HepG2 (cell line): ENCODE measurements at regions not wholly inside any gene's neighbourhood (a gene's known extent, or its start where the extent isn't known, plus 50 kb on each side); places are given as distances from the start of the nearest gene placed in this dataset.

ENCODE experiments used
- AHR ChIP-seq: IDR thresholded peaks from 2 replicates; pipeline ENCODE4 v1.6.1; 2018; ENCODE audit warnings: missing genetic modification reagents, missing compliant biosample characterization
- CBFB ChIP-seq: sonication (generic); formaldehyde crosslinking; IDR thresholded peaks from 2 replicates; pipeline ENCODE4 v1.4.0; 2020; ENCODE audit warnings: missing genetic modification reagents
- FOSL1 ChIP-seq: sonication (generic); formaldehyde crosslinking; IDR thresholded peaks from 2 replicates; pipeline ENCODE4 v1.9.0; 2021; ENCODE audit warnings: missing genetic modification reagents, borderline replicate concordance
- FOSL2 ChIP-seq: sonication (generic); formaldehyde crosslinking; IDR thresholded peaks from 2 replicates; pipeline ENCODE4 v1.4.0; 2020; ENCODE audit warnings: missing genetic modification reagents
- FOXC1 ChIP-seq: sonication (generic); formaldehyde crosslinking; IDR thresholded peaks from 2 replicates; pipeline ENCODE4 v1.8.0; 2022; ENCODE audit warnings: mild to moderate bottlenecking, missing genetic modification reagents, borderline replicate concordance
- KDM2A ChIP-seq: sonication (generic); formaldehyde crosslinking; IDR thresholded peaks from 2 replicates; pipeline ENCODE4 v1.4.0; 2020; ENCODE audit warnings: low read depth, missing genetic modification reagents, borderline replicate concordance
- MAFF ChIP-seq: IDR thresholded peaks from 2 replicates; pipeline ENCODE4 v1.6.1; 2011; ENCODE audit warnings: low read depth, low read length, improper control_type of control experiment
- SIN3A ChIP-seq: IDR thresholded peaks from 2 replicates; pipeline ENCODE4 v1.6.1; 2011; ENCODE audit warnings: low read depth, mild to moderate bottlenecking, control low read depth, low read length, borderline replicate concordance
- SRSF9 ChIP-seq: fragments of 200-400 bp; formaldehyde crosslinking; IDR thresholded peaks from 2 replicates; pipeline ENCODE4 v1.6.1; 2018; ENCODE audit warnings: borderline replicate concordance, mild to moderate bottlenecking, low read depth, low read length; ENCODE audit not compliant: insufficient read depth, poor library complexity, severe bottlenecking
- ZNF24 ChIP-seq: fragments of 450-650 bp; IDR thresholded peaks from 2 replicates; pipeline ENCODE4 v1.6.1; 2017; ENCODE audit warnings: antibody characterized with exemption, mild to moderate bottlenecking
- ZNF605 ChIP-seq: sonication (generic); formaldehyde crosslinking; IDR thresholded peaks from 2 replicates; pipeline ENCODE4 v1.8.0; 2022; ENCODE audit warnings: mild to moderate bottlenecking, missing genetic modification reagents
- TF ChIP-seq, protein P1 (sequence below): sonication (generic); formaldehyde crosslinking; IDR thresholded peaks from 2 replicates; pipeline ENCODE4 v1.5.0; 2020; ENCODE audit warnings: mild to moderate bottlenecking, missing genetic modification reagents, borderline replicate concordance
- TF ChIP-seq, protein P2 (sequence below): sonication (generic); formaldehyde crosslinking; IDR thresholded peaks from 2 replicates; pipeline ENCODE4 v1.8.1; 2023; ENCODE audit warnings: missing genetic modification reagents, mild to moderate bottlenecking, borderline replicate concordance
- TF ChIP-seq, protein P3 (sequence below): sonication (generic); formaldehyde crosslinking; IDR thresholded peaks from 2 replicates; pipeline ENCODE4 v1.4.0; 2020; ENCODE audit warnings: mild to moderate bottlenecking, missing genetic modification reagents
- TF ChIP-seq, protein P4 (sequence below): sonication (generic); formaldehyde crosslinking; conservative IDR thresholded peaks from 2 replicates; pipeline ENCODE4 v1.8.1; 2023; ENCODE audit warnings: missing genetic modification reagents
- TF ChIP-seq, protein P5 (sequence below): IDR thresholded peaks from 2 replicates; pipeline ENCODE4 v1.4.0; 2020; ENCODE audit warnings: mild to moderate bottlenecking, missing genetic modification reagents
- TF ChIP-seq, protein P6 (sequence below): sonication (generic); formaldehyde crosslinking; IDR thresholded peaks from 2 replicates; pipeline ENCODE4 v1.4.0; 2020; ENCODE audit warnings: missing genetic modification reagents
- TF ChIP-seq, protein P7 (sequence below): IDR thresholded peaks from 2 replicates; pipeline ENCODE4 v1.6.1; 2016; ENCODE audit warnings: low read depth, control low read depth

DNA sequence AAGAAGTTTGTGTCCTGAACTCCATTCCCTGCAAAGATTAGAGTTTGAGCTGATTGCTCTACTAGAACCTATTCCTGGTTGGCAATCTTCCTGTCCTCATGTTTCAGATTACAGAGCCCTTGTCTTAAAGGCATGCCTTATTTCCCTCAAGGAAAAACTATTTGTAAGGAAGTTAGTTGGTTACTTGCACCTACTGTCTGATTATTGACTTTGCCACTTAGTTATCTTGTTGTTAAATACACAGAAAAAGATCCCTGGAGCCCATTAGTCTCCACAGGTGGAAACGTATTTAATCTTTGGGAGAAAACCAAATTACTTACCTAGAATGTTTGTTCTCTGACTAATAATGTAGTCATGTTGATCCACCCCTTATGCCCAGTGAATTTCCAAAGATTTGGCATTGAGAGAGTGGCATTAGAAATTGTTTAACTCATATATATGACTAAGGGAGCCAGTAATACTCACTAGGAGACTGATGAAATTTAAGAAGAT, 132.3 kb upstream of the ELL2 start (continued):
- TF ChIP-seq AHR (CRISPR knock-in tag) (no peak), KDM2A (CRISPR knock-in tag) (no peak), MAFF (no peak), ZNF605 (CRISPR knock-in tag) (no peak), SIN3A (no peak), ZNF24 (no peak), FOXC1 (no peak), SRSF9 (no peak), FOSL2 (CRISPR knock-in tag) (peak; percentile 10; the same call in 1 of the 2 replicates), FOSL1 (peak; percentile 43; the same call in 1 of the 2 replicates), CBFB (CRISPR knock-in tag) (no peak)
- TF ChIP-seq, protein P1, sequence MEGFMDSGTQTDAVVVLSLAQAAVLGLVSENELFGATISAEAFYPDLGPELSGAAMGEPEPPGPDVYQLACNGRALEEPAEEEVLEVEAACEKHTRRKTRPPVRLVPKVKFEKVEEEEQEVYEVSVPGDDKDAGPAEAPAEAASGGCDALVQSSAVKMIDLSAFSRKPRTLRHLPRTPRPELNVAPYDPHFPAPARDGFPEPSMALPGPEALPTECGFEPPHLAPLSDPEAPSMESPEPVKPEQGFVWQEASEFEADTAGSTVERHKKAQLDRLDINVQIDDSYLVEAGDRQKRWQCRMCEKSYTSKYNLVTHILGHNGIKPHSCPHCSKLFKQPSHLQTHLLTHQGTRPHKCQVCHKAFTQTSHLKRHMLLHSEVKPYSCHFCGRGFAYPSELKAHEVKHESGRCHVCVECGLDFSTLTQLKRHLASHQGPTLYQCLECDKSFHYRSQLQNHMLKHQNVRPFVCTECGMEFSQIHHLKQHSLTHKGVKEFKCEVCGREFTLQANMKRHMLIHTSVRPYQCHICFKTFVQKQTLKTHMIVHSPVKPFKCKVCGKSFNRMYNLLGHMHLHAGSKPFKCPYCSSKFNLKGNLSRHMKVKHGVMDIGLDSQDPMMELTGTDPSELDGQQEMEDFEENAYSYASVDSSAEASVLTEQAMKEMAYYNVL = no peak
- TF ChIP-seq, protein P2, sequence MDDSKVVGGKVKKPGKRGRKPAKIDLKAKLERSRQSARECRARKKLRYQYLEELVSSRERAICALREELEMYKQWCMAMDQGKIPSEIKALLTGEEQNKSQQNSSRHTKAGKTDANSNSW (CRISPR knock-in tag) = no peak
- TF ChIP-seq, protein P3, sequence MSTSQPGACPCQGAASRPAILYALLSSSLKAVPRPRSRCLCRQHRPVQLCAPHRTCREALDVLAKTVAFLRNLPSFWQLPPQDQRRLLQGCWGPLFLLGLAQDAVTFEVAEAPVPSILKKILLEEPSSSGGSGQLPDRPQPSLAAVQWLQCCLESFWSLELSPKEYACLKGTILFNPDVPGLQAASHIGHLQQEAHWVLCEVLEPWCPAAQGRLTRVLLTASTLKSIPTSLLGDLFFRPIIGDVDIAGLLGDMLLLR = no peak
- TF ChIP-seq, protein P4, sequence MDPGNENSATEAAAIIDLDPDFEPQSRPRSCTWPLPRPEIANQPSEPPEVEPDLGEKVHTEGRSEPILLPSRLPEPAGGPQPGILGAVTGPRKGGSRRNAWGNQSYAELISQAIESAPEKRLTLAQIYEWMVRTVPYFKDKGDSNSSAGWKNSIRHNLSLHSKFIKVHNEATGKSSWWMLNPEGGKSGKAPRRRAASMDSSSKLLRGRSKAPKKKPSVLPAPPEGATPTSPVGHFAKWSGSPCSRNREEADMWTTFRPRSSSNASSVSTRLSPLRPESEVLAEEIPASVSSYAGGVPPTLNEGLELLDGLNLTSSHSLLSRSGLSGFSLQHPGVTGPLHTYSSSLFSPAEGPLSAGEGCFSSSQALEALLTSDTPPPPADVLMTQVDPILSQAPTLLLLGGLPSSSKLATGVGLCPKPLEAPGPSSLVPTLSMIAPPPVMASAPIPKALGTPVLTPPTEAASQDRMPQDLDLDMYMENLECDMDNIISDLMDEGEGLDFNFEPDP = no peak
- TF ChIP-seq, protein P5, sequence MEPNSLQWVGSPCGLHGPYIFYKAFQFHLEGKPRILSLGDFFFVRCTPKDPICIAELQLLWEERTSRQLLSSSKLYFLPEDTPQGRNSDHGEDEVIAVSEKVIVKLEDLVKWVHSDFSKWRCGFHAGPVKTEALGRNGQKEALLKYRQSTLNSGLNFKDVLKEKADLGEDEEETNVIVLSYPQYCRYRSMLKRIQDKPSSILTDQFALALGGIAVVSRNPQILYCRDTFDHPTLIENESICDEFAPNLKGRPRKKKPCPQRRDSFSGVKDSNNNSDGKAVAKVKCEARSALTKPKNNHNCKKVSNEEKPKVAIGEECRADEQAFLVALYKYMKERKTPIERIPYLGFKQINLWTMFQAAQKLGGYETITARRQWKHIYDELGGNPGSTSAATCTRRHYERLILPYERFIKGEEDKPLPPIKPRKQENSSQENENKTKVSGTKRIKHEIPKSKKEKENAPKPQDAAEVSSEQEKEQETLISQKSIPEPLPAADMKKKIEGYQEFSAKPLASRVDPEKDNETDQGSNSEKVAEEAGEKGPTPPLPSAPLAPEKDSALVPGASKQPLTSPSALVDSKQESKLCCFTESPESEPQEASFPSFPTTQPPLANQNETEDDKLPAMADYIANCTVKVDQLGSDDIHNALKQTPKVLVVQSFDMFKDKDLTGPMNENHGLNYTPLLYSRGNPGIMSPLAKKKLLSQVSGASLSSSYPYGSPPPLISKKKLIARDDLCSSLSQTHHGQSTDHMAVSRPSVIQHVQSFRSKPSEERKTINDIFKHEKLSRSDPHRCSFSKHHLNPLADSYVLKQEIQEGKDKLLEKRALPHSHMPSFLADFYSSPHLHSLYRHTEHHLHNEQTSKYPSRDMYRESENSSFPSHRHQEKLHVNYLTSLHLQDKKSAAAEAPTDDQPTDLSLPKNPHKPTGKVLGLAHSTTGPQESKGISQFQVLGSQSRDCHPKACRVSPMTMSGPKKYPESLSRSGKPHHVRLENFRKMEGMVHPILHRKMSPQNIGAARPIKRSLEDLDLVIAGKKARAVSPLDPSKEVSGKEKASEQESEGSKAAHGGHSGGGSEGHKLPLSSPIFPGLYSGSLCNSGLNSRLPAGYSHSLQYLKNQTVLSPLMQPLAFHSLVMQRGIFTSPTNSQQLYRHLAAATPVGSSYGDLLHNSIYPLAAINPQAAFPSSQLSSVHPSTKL (CRISPR knock-in tag) = peak; percentile 12; the same call in 1 of the 2 replicates
- TF ChIP-seq, protein P6, sequence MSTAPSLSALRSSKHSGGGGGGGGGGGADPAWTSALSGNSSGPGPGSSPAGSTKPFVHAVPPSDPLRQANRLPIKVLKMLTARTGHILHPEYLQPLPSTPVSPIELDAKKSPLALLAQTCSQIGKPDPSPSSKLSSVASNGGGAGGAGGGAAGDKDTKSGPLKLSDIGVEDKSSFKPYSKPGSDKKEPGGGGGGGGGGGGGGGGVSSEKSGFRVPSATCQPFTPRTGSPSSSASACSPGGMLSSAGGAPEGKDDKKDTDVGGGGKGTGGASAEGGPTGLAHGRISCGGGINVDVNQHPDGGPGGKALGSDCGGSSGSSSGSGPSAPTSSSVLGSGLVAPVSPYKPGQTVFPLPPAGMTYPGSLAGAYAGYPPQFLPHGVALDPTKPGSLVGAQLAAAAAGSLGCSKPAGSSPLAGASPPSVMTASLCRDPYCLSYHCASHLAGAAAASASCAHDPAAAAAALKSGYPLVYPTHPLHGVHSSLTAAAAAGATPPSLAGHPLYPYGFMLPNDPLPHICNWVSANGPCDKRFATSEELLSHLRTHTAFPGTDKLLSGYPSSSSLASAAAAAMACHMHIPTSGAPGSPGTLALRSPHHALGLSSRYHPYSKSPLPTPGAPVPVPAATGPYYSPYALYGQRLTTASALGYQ (CRISPR knock-in tag) = no peak
- TF ChIP-seq, protein P7, sequence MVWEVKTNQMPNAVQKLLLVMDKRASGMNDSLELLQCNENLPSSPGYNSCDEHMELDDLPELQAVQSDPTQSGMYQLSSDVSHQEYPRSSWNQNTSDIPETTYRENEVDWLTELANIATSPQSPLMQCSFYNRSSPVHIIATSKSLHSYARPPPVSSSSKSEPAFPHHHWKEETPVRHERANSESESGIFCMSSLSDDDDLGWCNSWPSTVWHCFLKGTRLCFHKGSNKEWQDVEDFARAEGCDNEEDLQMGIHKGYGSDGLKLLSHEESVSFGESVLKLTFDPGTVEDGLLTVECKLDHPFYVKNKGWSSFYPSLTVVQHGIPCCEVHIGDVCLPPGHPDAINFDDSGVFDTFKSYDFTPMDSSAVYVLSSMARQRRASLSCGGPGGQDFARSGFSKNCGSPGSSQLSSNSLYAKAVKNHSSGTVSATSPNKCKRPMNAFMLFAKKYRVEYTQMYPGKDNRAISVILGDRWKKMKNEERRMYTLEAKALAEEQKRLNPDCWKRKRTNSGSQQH = no peak
